CD4-positive, CD25-positive, alpha-beta regulatory T cell (primary cell): ENCODE measurements at regions not wholly inside any gene's neighbourhood (a gene's known extent, or its start where the extent isn't known, plus 50 kb on each side); places are given as distances from the start of the nearest gene placed in this dataset.
"Not testable (repeated sequence)": the region's sequence is repeated elsewhere in the genome, so short reads cannot be mapped to it uniquely, and the experiment has no call there.

ENCODE experiments used
- ATAC-seq, 2 donors: fragments of 150-1000 bp; cut with Tn5 transposase; one replicate each; pipeline ENCODE4 v1.10.0; 2021; ENCODE audit warnings: low read depth in 2 of 2, moderate number of reproducible peaks in 2 of 2, moderate library complexity in 1 of 2
- DNase-seq, 3 donors: peaks; one replicate each; pipeline versions ENCODE4 v3.0.0 to v3.0.0-alpha.2; 2012 to 2022; ENCODE audit warnings: mixed read lengths in 1 of 3
- H3K27ac ChIP-seq: one replicate; pipeline ENCODE4 v1.7.0; 2013; ENCODE audit warnings: mild to moderate bottlenecking, low read length; ENCODE audit not compliant: insufficient read depth, poor library complexity, severe bottlenecking
- H3K27me3 ChIP-seq: one replicate; pipeline ENCODE4 v1.7.0; 2013; ENCODE audit warnings: low read length; ENCODE audit not compliant: control insufficient read depth, insufficient read depth
- H3K36me3 ChIP-seq: one replicate; pipeline ENCODE4 v1.7.0; 2013; ENCODE audit warnings: mild to moderate bottlenecking, low read length, moderate library complexity; ENCODE audit not compliant: control insufficient read depth, insufficient read depth
- H3K4me1 ChIP-seq: 2 replicates; pipeline ENCODE4 v1.7.0; 2013; ENCODE audit warnings: mild to moderate bottlenecking, low read length; ENCODE audit not compliant: insufficient read depth, control insufficient read depth, poor library complexity, severe bottlenecking
- H3K4me3 ChIP-seq: one replicate; pipeline ENCODE4 v1.7.0; 2013; ENCODE audit warnings: low read depth, mild to moderate bottlenecking, low read length, moderate library complexity
- H3K9me3 ChIP-seq, 2 experiments: 1 replicate in 1 of 2; 2 replicates in 1 of 2; pipeline ENCODE4 v1.7.0; 2013; ENCODE audit warnings: low read length in 2 of 2, mild to moderate bottlenecking in 1 of 2, moderate library complexity in 1 of 2; ENCODE audit not compliant: control insufficient read depth in 2 of 2
- H3K27ac Mint-ChIP-seq, 3 donors: one replicate each; pipeline ENCODE4 v1.8.0; 2020 to 2022; ENCODE audit warnings: mild to moderate bottlenecking in 3 of 3, mixed read lengths in 3 of 3, moderate library complexity in 2 of 3
- H3K27me3 Mint-ChIP-seq: one replicate; pipeline ENCODE4 v1.8.0; 2022; ENCODE audit warnings: mild to moderate bottlenecking, mixed read lengths
- H3K36me3 Mint-ChIP-seq: one replicate; pipeline ENCODE4 v1.8.0; 2020; ENCODE audit warnings: mixed read lengths
- H3K4me1 Mint-ChIP-seq, 4 donors: one replicate each; pipeline ENCODE4 v1.8.0; 2020 to 2022; ENCODE audit warnings: mixed read lengths in 4 of 4, mild to moderate bottlenecking in 1 of 4
- H3K4me3 Mint-ChIP-seq, 4 donors: one replicate each; pipeline ENCODE4 v1.8.0; 2020 to 2022; ENCODE audit warnings: mild to moderate bottlenecking in 4 of 4, mixed read lengths in 4 of 4, moderate library complexity in 3 of 4
- H3K9me3 Mint-ChIP-seq, 7 donors: one replicate each; pipeline ENCODE4 v1.8.0; 2020 to 2022; ENCODE audit warnings: mixed read lengths in 7 of 7, mild to moderate bottlenecking in 3 of 7, moderate library complexity in 2 of 7

DNA sequence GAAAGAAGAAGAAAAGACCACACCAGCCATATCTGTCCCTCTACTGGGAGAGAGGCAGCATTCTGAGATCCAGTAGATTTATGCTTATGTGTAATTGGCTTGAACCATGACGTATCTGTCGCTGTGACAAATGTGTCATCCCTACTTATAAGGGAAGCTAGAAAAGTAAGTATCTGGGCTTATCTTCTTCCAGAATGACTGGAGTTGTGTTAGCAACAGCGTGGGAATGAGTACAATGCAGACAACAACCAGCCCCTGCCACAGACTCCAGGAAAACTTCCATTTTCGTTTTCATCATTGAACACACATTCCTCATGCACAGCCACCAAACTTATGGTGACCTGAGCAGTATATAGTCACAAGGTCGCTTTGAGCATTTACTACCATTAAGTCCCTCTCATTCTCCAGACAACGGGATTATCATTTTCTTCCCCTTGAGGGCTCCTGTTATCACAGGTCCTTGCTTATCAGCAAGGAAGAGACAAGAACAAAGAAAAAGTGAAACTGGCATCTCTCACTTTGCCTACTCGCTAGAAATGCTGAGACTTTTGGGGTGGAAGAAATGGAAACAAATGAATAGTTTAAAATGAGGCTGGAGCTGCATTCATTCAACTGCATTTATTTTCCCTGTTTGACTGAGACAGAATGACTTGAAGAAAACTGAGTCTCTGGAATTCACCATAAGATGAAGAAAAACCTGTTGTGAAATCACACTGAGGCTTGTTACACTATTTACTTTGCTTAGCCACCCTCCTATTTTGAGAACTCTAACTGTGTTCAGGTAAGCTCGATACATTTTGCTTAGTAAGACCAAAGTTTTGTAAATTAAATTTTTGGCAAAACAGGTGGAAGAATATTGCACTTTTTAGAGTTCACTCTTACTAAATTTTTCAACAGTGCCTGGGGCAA lies 149.3 kb upstream of the FOXQ1 start:
- peaks cover 16% of the 10 kb centered on the region for H3K27me3 Mint-ChIP-seq
- DNase-seq (no peak), ATAC-seq (no peak)
- peak overlapping the region; percentile 11 for H3K4me3 ChIP-seq
- H3K4me3 Mint-ChIP-seq, result peak overlapping the region in 2 of 4 donors; percentile 10 to 24
- H3K4me1 ChIP-seq, result no peaks in the 10 kb centered on the region
- no peak overlapping the region for H3K27ac Mint-ChIP-seq
- no peaks in the 10 kb centered on the region for H3K4me1 Mint-ChIP-seq
- no peak overlapping the region for H3K27ac ChIP-seq
- no peaks in the 10 kb centered on the region for H3K36me3 ChIP-seq
- peaks cover 0 to 2% (median 0%) of the 10 kb centered on the region in 7 donors for H3K9me3 Mint-ChIP-seq
- H3K9me3 ChIP-seq, result no peaks in the 10 kb centered on the region
- H3K27me3 ChIP-seq, result peaks cover 5% of the 10 kb centered on the region
- no peaks in the 10 kb centered on the region for H3K36me3 Mint-ChIP-seq

DNA sequence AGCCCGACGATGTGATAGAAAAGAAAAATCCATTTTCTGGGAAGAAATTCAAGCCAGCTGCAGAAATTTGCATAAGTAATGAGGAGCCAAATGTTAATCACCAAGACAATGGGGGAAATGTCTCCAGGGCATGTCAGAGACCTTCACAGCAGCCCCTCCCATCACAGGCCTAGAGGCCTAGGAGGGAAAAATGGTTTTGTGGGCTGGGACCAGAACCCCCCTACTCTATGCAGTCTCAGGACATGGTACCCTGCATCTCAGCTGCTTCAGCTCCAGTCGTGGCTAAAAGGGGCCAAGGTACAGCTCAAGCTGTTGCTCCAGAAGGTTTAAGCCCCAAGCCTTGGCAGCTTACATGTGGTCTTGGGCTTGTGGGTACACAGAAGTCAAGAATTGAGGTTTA lies 155.5 kb upstream of the FOXQ1 start:
- H3K27ac Mint-ChIP-seq, H3K4me3 ChIP-seq, H3K9me3 ChIP-seq, H3K4me1 ChIP-seq, H3K27ac ChIP-seq, H3K4me1 Mint-ChIP-seq, H3K27me3 ChIP-seq, DNase-seq, H3K36me3 Mint-ChIP-seq, H3K4me3 Mint-ChIP-seq, H3K36me3 ChIP-seq, ATAC-seq, H3K9me3 Mint-ChIP-seq: not testable (repeated sequence)
- peaks cover 17% of the 10 kb centered on the region for H3K27me3 Mint-ChIP-seq

- Histone ChIP-seq H3K36me3 (no peaks in the 10 kb centered on the region), H3K27ac (no peak overlapping the region), H3K4me1 (no peaks in the 10 kb centered on the region), H3K4me3 (no peak overlapping the region), H3K27me3 (peaks cover 3% of the 10 kb centered on the region), H3K9me3 (no peaks in the 10 kb centered on the region)
- no peaks in the 10 kb centered on the region for H3K4me1 Mint-ChIP-seq
- no peak for DNase-seq
- peaks cover 0 to 6% (median 1%) of the 10 kb centered on the region in 7 donors for H3K9me3 Mint-ChIP-seq
- no peak for ATAC-seq
- no peaks in the 10 kb centered on the region for H3K36me3 Mint-ChIP-seq
- peaks cover 20% of the 10 kb centered on the region for H3K27me3 Mint-ChIP-seq
- H3K27ac Mint-ChIP-seq, result no peak overlapping the region
- no peak overlapping the region for H3K4me3 Mint-ChIP-seq
Observed at GRCh38 chr6:1153696-1154245, 158.1 kb upstream of the FOXQ1 start.

DNA sequence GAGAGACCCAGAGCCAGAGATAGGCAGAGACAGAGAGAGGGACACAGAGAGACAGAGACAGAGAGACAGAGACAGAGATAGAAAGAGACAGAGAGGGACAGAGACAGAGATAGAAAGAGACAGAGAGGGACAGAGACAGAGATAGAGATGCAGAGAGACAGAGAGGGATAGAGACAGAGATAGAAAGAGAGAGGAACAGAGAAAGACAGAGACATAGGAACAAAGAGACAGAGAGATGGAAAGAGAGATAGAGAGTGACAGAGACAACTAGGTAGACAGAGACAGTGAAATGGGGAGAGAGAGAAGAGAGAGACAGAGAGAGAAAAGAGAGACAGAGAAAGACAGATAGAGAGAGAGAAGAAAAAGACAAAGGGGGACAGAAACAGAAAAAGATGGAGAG lies 165.4 kb upstream of the FOXQ1 start:
- Mint-ChIP-seq H3K27ac (peak overlapping the region in 1 of 3 donors; percentile 83), H3K4me1 (peaks cover 0 to 1% (median 0%) of the 10 kb centered on the region in 4 donors), H3K36me3 (no peaks in the 10 kb centered on the region), H3K27me3 (peaks cover 26% of the 10 kb centered on the region), H3K9me3 (peaks cover 0 to 3% (median 0%) of the 10 kb centered on the region in 7 donors), H3K4me3 (no peak overlapping the region)
- Histone ChIP-seq H3K4me1 (no peaks in the 10 kb centered on the region), H3K36me3 (no peaks in the 10 kb centered on the region), H3K9me3 (no peaks in the 10 kb centered on the region), H3K4me3 (no peak overlapping the region), H3K27me3 (peaks cover 4% of the 10 kb centered on the region), H3K27ac (no peak overlapping the region)
- no peak for DNase-seq
- no peak for ATAC-seq

DNA sequence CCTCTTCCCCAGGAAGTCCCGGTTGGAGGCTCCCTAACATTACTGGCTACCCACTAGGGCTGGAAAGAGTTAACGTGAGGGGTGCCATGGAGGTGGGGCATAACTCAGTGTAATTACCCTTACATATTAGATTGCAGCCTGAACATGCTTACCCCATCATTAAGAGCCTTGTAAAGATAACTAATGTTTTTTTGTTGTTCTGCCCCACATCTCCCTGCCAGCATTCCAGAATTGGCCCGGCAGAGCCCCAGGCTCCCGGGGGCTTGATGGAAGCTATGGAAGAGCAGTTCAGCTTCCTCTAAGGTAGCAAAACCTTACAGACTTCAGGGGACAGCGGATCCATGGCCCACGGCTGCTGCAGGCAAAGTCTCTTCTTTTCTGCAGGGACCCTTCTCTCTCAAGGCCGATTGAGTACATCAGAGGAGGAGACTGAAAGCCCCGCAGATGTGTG lies 166.1 kb upstream of the FOXQ1 start:
- H3K27ac ChIP-seq, result no peak overlapping the region
- Mint-ChIP-seq H3K4me1 (peaks cover 0 to 1% (median 0%) of the 10 kb centered on the region in 4 donors), H3K9me3 (peaks cover 0 to 3% (median 0%) of the 10 kb centered on the region in 7 donors), H3K27ac (no peak overlapping the region), H3K27me3 (peaks cover 26% of the 10 kb centered on the region), H3K36me3 (no peaks in the 10 kb centered on the region), H3K4me3 (no peak overlapping the region)
- no peaks in the 10 kb centered on the region for H3K9me3 ChIP-seq
- H3K36me3 ChIP-seq, result no peaks in the 10 kb centered on the region
- no peak for ATAC-seq
- H3K4me1 ChIP-seq, result no peaks in the 10 kb centered on the region
- H3K27me3 ChIP-seq, result peaks cover 4% of the 10 kb centered on the region
- no peak for DNase-seq
- no peak overlapping the region for H3K4me3 ChIP-seq

- ATAC-seq, result no peak
- H3K27me3 Mint-ChIP-seq, result peaks cover 31% of the 10 kb centered on the region
- H3K27ac Mint-ChIP-seq, result no peak overlapping the region
- H3K9me3 Mint-ChIP-seq, result peaks cover 0 to 3% (median 0%) of the 10 kb centered on the region in 7 donors
- H3K9me3 ChIP-seq, result no peaks in the 10 kb centered on the region
- H3K36me3 Mint-ChIP-seq, result no peaks in the 10 kb centered on the region
- no peak overlapping the region for H3K4me3 Mint-ChIP-seq
- H3K36me3 ChIP-seq, result no peaks in the 10 kb centered on the region
- H3K27me3 ChIP-seq, result peaks cover 4% of the 10 kb centered on the region
- no peak overlapping the region for H3K4me3 ChIP-seq
- peaks cover 0 to 1% (median 0%) of the 10 kb centered on the region in 4 donors for H3K4me1 Mint-ChIP-seq
- H3K27ac ChIP-seq, result no peak overlapping the region
- DNase-seq, result no peak
- H3K4me1 ChIP-seq, result no peaks in the 10 kb centered on the region
Observed at GRCh38 chr6:1144842-1145767, 166.8 kb upstream of the FOXQ1 start.

DNA sequence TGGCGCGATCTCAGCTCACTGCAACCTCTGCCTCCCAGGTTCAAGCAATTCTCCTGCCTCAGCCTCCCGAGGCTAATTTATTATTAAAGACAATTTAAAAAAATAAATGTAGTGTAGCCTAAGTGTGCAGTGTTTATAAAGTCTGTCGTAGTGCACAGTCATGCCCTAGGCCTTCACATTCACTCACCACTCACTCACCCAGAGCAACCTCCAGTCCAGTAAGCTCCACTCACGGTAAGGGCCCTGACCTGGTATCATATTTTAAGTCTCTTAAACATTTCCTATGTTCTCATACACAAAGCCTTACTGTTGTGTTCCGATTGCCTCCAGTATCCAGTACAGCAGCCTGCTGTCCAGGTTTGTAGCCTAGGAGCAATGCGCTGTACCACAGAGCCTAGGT lies 168.2 kb upstream of the FOXQ1 start:
- no peak overlapping the region for H3K27ac ChIP-seq
- H3K4me1 Mint-ChIP-seq, result peaks cover 0 to 1% (median 0%) of the 10 kb centered on the region in 4 donors
- H3K36me3 ChIP-seq, result no peaks in the 10 kb centered on the region
- H3K27me3 Mint-ChIP-seq, result peaks cover 25% of the 10 kb centered on the region
- no peaks in the 10 kb centered on the region for H3K36me3 Mint-ChIP-seq
- H3K4me3 ChIP-seq, result no peak overlapping the region
- H3K4me3 Mint-ChIP-seq, result no peak overlapping the region
- H3K4me1 ChIP-seq, result no peaks in the 10 kb centered on the region
- H3K27me3 ChIP-seq, result peaks cover 4% of the 10 kb centered on the region
- no peak overlapping the region for H3K27ac Mint-ChIP-seq
- no peak for DNase-seq
- no peak for ATAC-seq
- H3K9me3 Mint-ChIP-seq, result peaks cover 0 to 5% (median 1%) of the 10 kb centered on the region in 7 donors
- H3K9me3 ChIP-seq, result no peaks in the 10 kb centered on the region
